Skin epidermis (tissue), 12 donors: ENCODE measurements at regions not wholly inside any gene's neighbourhood (a gene's known extent, or its start where the extent isn't known, plus 50 kb on each side); places are given as distances from the start of the nearest gene placed in this dataset.

Source experiments
- H3K27ac ChIP-seq, 21 experiments: fragments of 200-600 bp; sonication (generic) in 11 of 21; one replicate each; pipeline ENCODE4 v1.5.0; 2020; ENCODE audit warnings: mild to moderate bottlenecking in 3 of 21, inconsistent platforms in 2 of 21, moderate library complexity in 2 of 21
- H3K4me3 ChIP-seq, 7 experiments: fragments of 200-600 bp; sonication (generic) in 2 of 7; one replicate each; pipeline ENCODE4 v1.5.0; 2020; ENCODE audit warnings: inconsistent platforms in 2 of 7, mild to moderate bottlenecking in 2 of 7, moderate library complexity in 1 of 7

DNA sequence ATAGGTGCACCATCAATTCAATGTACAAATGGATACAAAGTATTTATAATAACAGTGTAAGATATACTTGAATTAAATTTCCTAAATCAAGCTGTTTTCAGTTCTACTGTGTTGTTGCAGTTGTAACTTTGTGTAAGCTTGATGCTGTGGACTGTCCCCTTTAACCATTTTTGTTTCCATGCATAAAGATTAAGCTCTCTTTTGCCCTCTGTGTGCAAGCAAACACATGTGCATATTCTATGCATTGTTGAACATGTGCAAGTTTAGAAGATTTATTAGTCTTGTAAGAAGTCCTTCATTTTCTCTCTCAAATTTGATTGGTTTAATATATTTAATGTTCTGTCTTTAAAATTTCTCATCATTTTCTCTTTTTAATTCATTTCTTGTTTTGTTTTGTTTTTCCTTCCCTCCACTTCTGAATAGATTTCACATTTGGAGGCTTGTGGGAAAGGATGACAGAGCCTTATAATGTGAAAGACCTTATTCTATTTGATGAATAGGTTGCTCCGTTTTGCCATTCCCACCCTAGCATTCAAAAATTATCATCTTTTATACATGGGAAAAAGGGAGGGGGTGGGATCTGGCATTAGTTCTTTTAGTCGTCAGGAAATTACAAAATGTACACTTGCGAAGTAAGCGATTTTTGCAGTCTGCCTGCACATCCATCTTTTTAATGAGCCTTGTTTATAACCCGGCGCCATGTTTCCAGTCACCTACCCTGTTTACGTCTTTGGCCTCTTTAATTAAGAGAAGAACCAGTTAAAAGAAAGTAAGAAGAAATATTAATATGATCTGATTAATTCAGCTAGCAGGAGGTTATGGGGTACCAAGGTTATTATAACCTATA, 961.5 kb upstream of the NR2F2 start:
- Histone ChIP-seq H3K27ac (no peak overlapping the region), H3K4me3 (no peak overlapping the region)

DNA sequence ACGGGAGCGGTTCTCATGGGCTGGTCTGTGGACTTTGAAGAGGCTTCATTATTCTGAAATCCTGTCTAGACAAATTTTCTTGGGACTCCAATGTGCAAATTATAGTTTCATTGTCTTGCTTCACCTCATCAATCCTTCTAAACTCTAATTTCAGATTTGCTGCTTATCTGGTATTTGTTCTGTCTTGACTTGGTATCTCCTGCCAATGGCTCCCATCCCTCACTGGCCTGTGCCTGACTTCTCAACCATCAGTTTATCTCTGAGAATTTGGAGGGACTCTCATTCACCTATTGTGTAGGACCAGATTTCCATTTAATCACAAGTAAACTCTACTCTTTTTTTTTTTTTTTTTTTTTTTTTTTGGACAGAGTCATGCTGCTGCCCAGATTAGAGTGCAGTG, 960.2 kb upstream of the NR2F2 start:
- Histone ChIP-seq H3K4me3 (no peak overlapping the region), H3K27ac (no peak overlapping the region)

DNA sequence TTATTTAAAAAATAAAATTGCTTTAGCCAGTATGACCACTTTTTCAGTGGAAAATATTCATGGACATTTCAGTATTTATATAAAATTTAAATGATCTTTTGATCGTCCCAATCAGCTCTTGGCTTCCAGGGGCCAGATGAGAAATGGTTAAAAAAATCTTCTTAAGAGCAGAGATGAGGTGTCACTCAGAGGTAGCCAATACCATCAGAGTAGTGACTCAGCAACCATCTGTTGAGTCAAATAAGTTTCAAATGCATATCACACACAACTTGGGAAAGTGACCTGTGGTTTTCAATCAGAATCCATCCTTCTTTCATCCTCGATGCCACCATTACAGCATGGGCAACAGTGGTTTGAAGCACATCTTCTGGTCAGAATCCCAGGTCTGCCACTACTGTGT, 958.8 kb upstream of the NR2F2 start:
- H3K27ac ChIP-seq: no peak overlapping the region
- H3K4me3 ChIP-seq: no peak overlapping the region

DNA sequence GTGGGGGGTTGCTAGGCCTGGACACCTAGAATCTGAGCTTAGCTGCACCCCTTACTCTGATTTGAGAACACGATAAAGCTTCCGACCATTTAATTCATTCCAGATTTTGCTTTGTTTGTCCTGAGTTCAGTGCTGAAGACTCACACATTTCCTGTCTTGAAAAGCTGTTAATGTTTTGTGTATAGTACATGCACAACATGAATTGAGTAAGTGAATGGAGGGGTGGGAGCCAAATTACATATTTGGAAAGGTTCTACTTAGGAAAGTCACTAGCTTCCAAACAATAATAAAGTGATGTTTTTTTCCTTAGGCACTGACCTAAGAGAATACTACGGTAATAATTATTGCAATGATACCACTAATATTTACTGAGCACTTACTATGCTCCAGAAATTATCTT, 955.2 kb upstream of the NR2F2 start:
- Histone ChIP-seq H3K27ac (no peak overlapping the region), H3K4me3 (no peak overlapping the region)

DNA sequence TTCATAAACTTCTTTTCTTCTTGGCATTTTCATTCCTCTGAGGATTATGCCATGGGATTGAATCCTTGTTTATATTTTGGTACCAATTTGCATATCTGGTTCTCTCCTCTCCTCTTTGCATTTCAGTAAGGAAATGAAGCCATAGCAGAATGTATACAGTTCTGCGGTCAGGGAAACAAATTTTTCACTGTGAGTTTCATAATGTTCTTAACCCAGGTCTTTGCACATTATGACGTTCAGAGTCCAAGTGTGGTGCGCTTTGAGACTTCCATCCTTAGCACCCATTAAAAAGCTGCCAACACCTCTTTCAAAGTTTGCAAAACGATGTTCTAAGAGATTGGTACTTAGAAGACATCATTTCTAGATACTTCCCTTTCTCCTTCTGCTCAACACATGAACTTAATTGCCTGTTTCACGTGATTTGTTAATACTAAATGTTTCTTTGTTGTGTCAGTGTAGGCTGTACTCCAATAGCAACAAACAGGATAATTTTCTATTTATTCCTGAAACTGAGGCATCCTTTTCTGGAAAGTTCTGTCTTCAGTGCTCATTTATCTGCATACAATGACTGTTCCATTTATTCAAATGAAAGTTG, 953.1 kb upstream of the NR2F2 start:
- no peak overlapping the region for H3K27ac ChIP-seq
- H3K4me3 ChIP-seq: no peak overlapping the region

DNA sequence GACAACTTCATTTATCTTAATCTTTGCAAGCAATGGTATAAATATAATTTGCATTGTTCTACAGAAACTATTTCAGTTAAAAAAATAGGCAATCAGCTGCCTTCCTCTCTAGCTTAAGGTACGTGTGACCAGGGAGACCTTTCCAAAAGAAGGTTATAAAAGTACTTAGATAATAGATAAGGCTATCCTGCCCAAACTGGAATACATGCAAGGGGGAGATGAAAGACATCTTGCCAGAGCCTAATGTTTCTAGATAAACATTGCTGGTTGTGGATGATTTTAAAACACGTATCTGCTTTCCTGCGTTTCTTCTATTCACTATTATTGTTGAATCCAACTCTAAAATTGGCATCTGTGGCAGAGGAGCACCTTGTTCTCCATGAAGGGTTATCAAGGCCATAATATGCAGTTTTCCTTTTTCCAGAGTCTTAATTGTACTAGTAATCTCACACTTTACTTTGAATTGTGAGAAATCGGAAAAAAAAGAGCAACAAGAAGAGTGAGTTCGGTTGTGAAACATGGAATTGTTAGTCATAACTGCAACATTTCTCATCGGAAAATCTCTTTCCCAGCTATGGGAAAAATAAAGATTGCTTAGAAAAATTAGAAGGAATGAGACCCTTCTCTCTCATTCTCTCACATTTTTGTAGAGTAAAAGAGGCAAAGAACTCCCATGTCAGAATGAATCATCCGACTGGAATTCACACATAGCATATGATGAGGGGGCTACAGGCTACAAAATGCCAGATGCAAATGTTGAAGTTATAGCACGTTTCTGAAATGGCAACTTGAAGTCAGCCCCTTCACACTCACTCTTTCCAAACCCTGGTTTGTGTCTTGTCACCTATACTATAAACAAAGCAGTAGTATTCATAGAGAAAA, 936.1 kb upstream of the NR2F2 start:
- Histone ChIP-seq H3K4me3 (no peak overlapping the region), H3K27ac (peak overlapping the region in 4 of 21 experiments; percentile 23 to 50 (median 36))

DNA sequence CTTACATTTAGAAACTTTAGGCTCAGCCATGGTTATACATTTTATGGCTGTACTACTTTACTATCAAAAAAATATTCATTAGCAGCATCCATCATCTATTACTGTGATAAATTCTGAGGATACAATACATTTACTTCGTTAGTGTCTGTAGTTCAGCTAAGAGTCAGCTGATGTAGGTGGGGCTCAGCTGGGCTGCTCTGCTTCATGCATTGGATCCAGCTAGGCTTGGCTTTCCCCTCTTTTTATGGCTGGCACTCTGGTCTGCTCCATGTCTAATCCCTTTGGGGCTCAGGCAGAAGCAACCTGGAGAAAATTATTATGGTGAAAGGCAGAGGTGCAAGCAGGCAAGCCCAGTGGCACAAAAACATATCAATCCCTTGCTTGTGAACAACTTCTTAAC, 930.1 kb upstream of the NR2F2 start:
- Histone ChIP-seq H3K4me3 (no peak overlapping the region), H3K27ac (no peak overlapping the region)

DNA sequence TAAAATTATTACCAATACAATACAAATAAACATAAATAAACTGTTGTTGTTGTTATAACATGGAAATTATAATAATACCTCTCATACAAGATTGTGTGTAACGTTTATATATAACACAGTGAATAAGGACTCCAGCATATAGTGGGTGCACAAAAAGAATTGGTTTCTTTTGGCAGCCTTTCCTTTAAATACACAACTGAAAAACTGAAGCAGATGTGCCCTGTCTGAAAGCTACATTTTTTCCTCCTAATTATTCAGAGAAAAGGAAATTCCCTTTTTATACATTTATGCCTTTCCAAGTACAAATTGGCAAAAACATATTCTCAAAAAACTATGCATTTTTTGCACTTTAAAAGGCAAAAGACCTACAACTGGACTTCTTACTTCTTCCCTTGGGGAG, 928.9 kb upstream of the NR2F2 start:
- no peak overlapping the region for H3K4me3 ChIP-seq
- no peak overlapping the region for H3K27ac ChIP-seq

DNA sequence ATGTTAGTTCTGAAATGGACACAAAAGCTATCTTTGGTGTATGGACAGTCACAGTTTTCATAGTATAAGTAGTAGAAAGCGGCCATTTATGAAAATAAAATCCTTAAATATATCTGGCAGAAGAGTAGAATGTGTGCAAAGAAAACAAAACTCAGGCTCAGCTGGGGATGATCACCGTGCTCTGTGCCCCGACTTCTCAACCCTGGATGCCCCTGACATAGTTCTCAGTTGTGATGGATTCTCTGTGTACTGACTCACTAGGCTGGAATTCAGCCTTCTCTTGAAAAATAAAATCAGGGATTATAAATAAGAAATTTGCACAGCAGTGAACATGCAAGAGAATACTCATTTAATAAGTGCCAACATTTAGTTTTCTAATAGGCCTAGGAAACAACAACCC, 925.1 kb upstream of the NR2F2 start:
- Histone ChIP-seq H3K27ac (no peak overlapping the region), H3K4me3 (no peak overlapping the region)

DNA sequence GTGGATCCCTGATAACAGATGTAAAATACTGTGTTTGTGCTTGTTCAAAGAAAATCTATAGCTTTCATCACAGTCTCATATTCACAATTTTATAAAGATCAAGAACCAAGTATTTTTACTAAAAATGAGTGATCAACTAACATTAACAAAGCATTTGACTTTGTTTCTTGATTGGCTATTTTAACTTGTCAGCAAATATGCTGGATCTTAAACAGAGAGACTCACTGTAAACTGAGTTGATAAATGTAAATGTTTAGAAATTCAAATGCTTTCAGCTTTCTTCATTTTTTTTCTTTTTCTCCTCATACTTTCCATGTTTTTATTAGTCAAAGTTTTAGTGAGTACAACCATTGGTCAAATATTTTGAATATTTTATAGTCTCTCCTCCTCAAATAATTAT, 923.0 kb upstream of the NR2F2 start:
- Histone ChIP-seq H3K27ac (no peak overlapping the region), H3K4me3 (no peak overlapping the region)

DNA sequence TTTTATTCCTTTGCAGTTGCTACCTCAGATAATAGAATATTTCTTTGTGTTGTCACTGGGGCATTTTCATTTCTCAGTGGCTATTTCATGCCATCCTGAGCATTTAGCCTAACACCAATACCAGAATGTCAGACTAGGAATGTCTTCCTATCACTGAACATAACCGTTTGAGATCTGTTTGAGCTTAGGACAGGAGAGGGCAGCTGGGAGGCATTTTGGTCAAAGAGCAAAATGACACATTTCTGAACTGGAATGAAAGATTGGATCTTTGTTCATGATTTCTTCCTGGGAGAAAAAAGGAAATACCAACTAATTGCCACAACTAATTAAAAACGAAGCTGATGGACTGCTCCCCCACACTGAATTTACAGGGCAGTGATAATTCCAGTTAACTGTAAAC, 921.3 kb upstream of the NR2F2 start:
- Histone ChIP-seq H3K4me3 (no peak overlapping the region), H3K27ac (no peak overlapping the region)

DNA sequence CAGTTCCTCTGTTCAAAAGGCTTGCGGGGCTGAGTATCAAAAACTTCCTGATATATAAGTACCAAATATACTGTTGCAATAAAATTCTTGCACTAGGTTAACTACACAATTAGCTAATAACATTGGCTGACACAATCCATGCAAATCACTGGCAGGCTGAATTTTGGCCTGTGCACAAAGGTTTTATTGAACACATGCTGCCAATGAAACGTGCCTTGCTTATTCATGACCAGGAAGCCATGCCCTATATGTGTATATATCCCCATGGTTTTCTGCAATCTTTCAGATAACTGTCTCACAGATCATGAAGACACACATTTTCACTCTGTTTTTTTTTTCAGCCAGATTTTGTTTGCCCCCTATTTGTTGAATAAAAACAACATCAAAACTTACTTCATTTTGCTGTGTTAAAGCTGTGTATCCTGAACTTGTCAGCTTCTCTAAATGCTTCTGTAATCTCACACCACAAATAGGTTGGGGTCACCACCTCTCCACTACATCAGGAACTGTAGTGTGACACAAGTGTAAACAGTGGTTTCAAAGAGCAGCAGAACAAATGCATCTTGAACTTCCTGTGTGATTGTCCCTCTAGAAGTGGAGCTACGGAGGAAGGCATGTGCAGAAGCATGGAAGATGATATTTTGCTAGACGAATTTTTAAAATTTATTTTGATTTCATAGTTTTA, 920.7 kb upstream of the NR2F2 start:
- Histone ChIP-seq H3K27ac (no peak overlapping the region), H3K4me3 (no peak overlapping the region)

DNA sequence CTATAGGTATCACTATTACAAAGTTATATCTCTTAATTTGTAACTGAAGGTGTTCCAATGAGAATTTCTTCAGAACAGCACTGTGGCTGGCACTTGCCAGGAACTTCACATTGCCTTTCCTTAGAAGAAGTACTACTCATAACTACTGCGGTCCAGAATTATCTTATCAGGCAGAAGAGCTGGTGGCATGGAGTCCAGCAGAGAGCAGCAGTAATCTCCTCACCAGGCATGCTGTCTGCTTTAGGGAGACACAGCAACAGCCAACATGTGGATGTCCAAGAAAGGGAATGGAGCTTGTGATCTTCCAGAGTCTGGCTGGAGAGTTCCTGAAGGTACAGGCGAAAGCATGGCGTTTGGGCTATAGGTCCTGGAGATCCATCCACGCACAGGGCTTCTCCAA, 919.7 kb upstream of the NR2F2 start:
- Histone ChIP-seq H3K4me3 (no peak overlapping the region), H3K27ac (no peak overlapping the region)

DNA sequence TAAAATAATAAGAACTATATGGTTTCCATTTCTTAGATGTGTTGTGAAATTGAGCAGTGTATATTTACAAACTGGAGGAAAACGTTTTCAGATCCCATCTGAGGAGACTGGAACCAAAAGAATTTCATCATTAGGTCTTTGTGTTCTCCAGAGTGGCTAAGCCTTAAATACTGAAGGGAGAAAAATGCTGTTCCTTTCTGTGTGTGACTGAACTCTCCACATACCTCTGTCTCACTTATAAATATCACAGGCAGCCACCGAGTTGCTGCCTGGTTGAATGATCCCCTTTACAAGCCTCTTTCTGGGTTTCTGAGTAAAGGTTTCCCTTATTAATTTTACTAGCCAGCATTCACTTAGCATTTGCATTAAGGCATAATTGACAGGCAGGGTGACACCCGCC, 913.9 kb upstream of the NR2F2 start:
- peak overlapping the region in 1 of 21 experiments; percentile 14 for H3K27ac ChIP-seq

DNA sequence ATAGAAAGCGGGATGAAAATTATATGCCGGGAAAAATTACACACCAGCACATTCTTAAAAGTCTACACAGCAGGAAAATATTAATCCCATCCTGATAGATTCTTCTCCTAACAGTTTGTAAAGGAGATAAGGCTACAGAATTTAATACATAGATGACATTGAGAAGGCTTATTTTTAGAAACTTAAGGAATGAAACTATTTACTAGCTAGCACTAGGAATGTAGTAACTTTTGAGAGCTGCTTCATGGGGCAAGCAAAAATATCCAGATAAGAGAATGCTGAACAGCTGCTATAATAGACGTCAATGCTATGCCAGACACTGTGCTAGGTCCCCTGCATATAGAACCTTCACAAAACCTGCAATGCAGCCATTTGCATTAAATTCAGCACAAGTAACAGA, 912.7 kb upstream of the NR2F2 start:
- Histone ChIP-seq H3K4me3 (no peak overlapping the region), H3K27ac (no peak overlapping the region)

More for the DNA sequence above, 913.9 kb upstream of the NR2F2 start:
- H3K4me3 ChIP-seq: no peak overlapping the region

DNA sequence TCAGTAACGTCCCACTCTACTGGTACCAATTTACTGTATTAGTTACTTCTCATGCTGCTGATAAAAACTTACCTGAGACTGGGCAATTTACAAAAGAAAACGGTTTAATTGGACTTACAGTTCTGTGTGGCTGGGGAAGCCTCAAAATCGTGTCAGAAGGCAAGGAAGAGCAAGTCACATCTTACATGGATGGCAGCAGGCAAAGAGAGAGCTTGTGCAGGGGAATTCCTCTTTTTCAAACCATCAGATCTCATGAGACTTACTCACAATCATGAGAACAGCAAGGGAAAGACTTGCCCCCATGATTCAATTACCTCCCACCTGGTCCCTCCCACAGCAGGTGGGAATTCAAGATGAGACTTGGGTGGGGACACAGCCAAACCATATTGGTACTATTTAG, 908.2 kb upstream of the NR2F2 start:
- Histone ChIP-seq H3K4me3 (no peak overlapping the region), H3K27ac (no peak overlapping the region)

DNA sequence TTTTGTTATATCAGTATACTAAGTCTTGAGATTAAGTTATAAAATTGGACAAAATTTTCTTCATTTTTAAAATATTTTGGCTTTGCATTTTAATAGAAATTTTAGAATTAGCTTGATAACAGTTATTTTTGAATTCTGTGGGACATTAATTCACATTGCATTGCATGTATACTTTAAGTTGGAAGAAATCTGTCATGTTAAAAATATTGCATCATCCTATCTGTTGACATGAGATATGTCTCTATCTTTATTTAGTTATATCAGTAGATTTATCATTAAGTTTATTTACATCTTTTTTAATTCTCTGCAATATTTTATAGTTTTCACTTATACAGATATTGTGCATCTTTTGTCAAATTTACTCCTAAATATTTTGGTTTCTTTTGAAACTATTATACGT, 904.6 kb upstream of the NR2F2 start:
- H3K4me3 ChIP-seq: no peak overlapping the region
- no peak overlapping the region for H3K27ac ChIP-seq

DNA sequence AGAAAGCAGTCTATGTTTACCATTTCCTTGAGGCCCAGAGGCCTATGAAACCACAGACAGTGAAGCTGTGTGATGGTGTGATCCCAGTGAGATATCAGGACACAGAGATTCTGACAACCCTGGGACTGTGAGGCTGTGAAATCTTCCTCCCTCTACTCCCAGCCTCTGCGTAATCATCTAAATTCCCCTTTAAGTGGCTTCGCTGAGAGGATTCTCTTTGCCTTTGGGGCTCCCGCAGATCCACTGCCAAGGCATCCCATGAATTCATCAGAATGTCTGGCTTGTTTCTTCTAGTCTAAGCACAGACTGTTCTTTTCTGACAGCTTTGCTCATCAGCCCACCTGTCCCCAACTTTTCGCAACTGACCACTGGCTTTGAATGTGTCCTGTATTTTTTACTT, 901.2 kb upstream of the NR2F2 start:
- no peak overlapping the region for H3K27ac ChIP-seq
- no peak overlapping the region for H3K4me3 ChIP-seq

DNA sequence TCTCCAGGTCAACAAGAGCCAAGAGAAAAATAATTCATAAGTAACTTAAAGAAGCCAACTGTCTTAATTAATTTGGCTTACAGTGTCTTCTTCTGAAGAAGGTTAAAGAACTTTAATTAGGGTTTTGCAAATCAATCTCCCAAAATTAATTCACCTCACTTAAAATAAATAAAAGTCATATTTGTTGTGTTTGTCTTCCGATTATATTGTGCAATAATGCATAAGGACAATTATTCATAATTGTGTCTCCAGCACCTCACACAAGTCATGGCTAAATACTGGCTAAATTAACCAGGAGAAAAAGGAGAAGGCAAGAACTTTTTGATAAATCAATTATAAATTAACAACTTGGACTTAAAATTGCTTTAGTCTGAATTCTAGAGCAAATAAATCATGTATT, 899.0 kb upstream of the NR2F2 start:
- Histone ChIP-seq H3K27ac (no peak overlapping the region), H3K4me3 (no peak overlapping the region)

DNA sequence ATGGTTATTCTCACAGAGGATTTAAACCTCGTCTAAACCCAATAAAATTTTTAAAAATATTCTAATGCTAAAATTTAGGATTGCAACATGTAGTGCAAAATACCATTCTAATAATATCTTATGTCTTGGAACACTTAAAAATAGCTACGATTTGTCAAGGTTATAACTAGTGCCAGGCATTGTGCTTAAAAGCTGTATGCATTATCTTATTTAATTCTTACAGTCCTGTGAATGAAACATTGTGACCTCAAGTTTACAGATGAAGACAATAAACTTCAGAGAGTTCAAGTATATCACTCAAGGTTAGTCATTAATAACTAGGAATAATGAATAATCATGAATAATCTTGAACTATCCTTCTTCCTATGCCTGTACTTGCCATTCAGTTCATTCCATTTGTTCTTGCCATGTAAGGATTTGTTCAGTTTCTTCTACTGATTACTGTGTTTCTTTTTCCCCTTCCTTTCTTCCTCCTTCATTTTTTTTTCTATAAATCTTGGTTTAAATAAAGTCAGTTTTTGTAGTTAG, 897.6 kb upstream of the NR2F2 start:
- no peak overlapping the region for H3K27ac ChIP-seq
- H3K4me3 ChIP-seq: no peak overlapping the region
